ENCODE measurements at regions not wholly inside any gene's neighbourhood (a gene's known extent, or its start where the extent isn't known, plus 50 kb on each side); places are given as distances from the start of the nearest gene placed in this dataset.
A peak's percentile ranks its signal among the peaks of the same experiment; 100 is the strongest.

DNA sequence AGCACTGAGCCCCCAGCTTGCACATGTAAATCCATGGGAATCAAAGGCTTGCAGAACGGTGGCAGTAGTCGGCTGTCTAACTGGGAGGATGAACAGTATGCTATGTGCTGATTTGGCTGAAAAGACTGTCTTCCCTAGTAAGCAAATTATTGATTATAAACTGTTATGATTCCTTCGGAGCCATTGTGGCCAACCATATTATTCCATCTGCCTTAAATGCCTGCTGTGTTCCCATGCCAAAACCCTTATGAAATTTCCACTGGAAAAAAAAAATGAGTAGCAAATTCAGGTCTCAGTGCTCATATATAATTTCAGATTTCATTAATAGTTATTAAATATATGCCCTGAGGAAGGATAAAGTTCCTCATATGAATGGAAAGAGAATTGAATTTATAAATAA, 132.7 kb upstream of the MID1 start:
- CTCF ChIA-PET = no interaction called here
- Histone ChIP-seq H3K4me3 (ENCODE audit: low read depth, low read length) (no peak overlapping the region), H3K36me3 (ENCODE audit: control insufficient read depth, insufficient read depth, low read length) (no peaks in the 10 kb centered on the region), H3K27me3 (ENCODE audit: control insufficient read depth, insufficient read depth, low read length) (no peaks in the 10 kb centered on the region)
- TF ChIP-seq, protein P1, sequence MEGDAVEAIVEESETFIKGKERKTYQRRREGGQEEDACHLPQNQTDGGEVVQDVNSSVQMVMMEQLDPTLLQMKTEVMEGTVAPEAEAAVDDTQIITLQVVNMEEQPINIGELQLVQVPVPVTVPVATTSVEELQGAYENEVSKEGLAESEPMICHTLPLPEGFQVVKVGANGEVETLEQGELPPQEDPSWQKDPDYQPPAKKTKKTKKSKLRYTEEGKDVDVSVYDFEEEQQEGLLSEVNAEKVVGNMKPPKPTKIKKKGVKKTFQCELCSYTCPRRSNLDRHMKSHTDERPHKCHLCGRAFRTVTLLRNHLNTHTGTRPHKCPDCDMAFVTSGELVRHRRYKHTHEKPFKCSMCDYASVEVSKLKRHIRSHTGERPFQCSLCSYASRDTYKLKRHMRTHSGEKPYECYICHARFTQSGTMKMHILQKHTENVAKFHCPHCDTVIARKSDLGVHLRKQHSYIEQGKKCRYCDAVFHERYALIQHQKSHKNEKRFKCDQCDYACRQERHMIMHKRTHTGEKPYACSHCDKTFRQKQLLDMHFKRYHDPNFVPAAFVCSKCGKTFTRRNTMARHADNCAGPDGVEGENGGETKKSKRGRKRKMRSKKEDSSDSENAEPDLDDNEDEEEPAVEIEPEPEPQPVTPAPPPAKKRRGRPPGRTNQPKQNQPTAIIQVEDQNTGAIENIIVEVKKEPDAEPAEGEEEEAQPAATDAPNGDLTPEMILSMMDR (IDR thresholded peaks at IDR 0.05; ENCODE audit: insufficient read depth, low read depth, low read length) = no peak
- no peak for DNase-seq (ENCODE audit: low read depth)
- POLR2A ChIA-PET = no interaction called here

- POLR2A ChIA-PET = no interaction called here
- CTCF ChIA-PET = interaction anchor here (1.1 to 2.3 kb wide), 2 partner anchors 10 to 32 kb away, joined by 3 to 6 read pairs; no protein-coding TSS in a partner anchor
- no peaks in the 10 kb centered on the region for H3K27me3 ChIP-seq (ENCODE audit: control insufficient read depth, insufficient read depth, low read length)
- H3K36me3 ChIP-seq (ENCODE audit: control insufficient read depth, insufficient read depth, low read length) = no peaks in the 10 kb centered on the region
- TF ChIP-seq, protein P1 (IDR thresholded peaks at IDR 0.05; ENCODE audit: insufficient read depth, low read depth, low read length) = no peak
- no peak for DNase-seq (ENCODE audit: low read depth)
- H3K4me3 ChIP-seq (ENCODE audit: low read depth, low read length) = no peak overlapping the region
These were observed 134.1 kb upstream of the MID1 start for GRCh38 chrX:10754445-10754844.

- Histone ChIP-seq H3K27me3 (ENCODE audit: control insufficient read depth, insufficient read depth, low read length) (no peaks in the 10 kb centered on the region), H3K4me3 (ENCODE audit: low read depth, low read length) (no peak overlapping the region), H3K36me3 (ENCODE audit: control insufficient read depth, insufficient read depth, low read length) (no peaks in the 10 kb centered on the region)
- CTCF ChIA-PET = interaction anchor here (1.1 to 2.3 kb wide), 4 partner anchors 8 to 345 kb away, joined by 3 to 6 read pairs (median 4); no protein-coding TSS in a partner anchor
- no peak for DNase-seq (ENCODE audit: low read depth)
- POLR2A ChIA-PET = no interaction called here
- TF ChIP-seq, protein P1 (IDR thresholded peaks at IDR 0.05; ENCODE audit: insufficient read depth, low read depth, low read length) = no peak
These were observed 135.3 kb upstream of the MID1 start for GRCh38 chrX:10755439-10756334.

DNA sequence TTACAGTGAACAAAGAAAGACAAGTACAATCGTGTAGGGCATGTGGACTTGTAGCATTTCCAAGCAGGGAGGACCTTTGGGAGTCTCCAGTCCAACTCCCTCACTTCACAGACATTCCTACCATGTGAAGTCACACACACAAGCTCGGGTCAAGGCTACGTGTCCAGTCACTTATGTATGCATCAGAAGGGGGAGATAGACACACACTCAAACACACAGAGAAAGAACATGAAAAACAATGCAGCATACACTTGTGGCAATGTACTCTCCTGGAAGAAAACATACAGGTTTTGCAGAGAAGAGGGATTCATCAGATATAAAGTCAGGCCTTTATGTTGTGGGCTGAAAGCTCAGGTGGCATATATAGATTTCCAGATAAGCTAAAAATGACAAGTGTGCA, 136.1 kb upstream of the MID1 start:
- H3K4me3 ChIP-seq (ENCODE audit: low read depth, low read length) = no peak overlapping the region
- TF ChIP-seq, protein P1 (IDR thresholded peaks at IDR 0.05; ENCODE audit: insufficient read depth, low read depth, low read length) = no peak
- DNase-seq (ENCODE audit: low read depth) = peak; percentile 49
- no peaks in the 10 kb centered on the region for H3K27me3 ChIP-seq (ENCODE audit: control insufficient read depth, insufficient read depth, low read length)
- H3K36me3 ChIP-seq (ENCODE audit: control insufficient read depth, insufficient read depth, low read length) = no peaks in the 10 kb centered on the region
- ChIA-PET POLR2A (no interaction called here), CTCF (interaction anchor here (1.0 to 2.3 kb wide), 4 partner anchors 13 to 344 kb away, joined by 3 to 6 read pairs (median 4); no protein-coding TSS in a partner anchor)

GRCh38 chrX:10759141-10759799, 138.9 kb upstream of the MID1 start:
- Histone ChIP-seq H3K36me3 (ENCODE audit: control insufficient read depth, insufficient read depth, low read length) (no peaks in the 10 kb centered on the region), H3K27me3 (ENCODE audit: control insufficient read depth, insufficient read depth, low read length) (no peaks in the 10 kb centered on the region), H3K4me3 (ENCODE audit: low read depth, low read length) (no peak overlapping the region)
- CTCF ChIA-PET = no interaction called here
- TF ChIP-seq, protein P1 (IDR thresholded peaks at IDR 0.05; ENCODE audit: insufficient read depth, low read depth, low read length) = no peak
- DNase-seq (ENCODE audit: low read depth) = no peak
- POLR2A ChIA-PET = no interaction called here
